ENCODE measurements at regions not wholly inside any gene's neighbourhood (a gene's known extent, or its start where the extent isn't known, plus 50 kb on each side); places are given as distances from the start of the nearest gene placed in this dataset.

DNA sequence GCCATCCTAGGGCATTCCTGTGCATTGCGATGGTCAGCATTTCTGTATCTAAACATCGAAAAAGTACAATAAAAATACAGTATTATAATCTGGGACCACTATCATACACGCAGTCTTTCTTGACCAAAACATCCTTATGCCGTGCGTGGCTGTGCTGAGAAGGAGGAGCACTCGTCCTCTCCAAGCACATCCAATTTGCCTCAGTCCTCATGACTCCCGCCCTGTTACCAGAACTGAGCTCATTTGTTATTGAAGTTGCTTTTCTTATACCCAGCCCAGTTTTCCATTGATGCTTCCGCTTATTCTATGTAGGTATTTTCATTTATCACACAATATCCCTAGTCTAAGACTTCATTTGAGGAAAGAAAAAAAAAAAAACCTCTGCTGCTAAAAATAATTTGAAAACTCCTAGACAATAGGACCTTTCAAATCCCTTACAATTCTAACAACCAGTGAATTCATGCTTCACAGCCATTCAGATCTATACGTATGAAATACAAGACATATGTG lies 236.9 kb upstream of the PLEKHG7 start:
- no peak for DNase-seq (ENCODE audit: low read depth)

- DNase-seq (ENCODE audit: low read depth): no peak
Observed at GRCh38 chr12:92464911-92465310, 237.9 kb upstream of the PLEKHG7 start.

GRCh38 chr12:92463171-92463570 lies 239.6 kb upstream of the PLEKHG7 start:
- no peak for DNase-seq (ENCODE audit: low read depth)

DNA sequence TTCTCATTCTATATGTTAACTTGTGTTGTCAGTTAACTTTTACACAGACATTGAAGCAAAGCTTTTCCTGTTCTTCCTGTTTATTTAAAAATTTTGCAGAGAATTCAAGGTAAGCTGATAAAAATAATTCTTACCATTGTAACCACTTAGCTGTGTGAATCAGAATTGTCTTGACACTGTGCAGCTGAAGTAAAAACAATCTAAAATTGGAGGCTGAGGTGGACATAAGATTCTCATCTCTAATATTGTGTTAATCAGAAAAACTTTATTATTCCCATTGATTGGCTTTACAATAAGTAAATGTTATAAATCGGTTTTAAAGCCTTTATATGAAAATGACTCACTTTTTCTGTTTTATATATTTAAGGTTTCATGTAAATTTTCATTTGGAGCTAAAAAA lies 240.3 kb upstream of the PLEKHG7 start:
- no peak for DNase-seq (ENCODE audit: low read depth)

DNA sequence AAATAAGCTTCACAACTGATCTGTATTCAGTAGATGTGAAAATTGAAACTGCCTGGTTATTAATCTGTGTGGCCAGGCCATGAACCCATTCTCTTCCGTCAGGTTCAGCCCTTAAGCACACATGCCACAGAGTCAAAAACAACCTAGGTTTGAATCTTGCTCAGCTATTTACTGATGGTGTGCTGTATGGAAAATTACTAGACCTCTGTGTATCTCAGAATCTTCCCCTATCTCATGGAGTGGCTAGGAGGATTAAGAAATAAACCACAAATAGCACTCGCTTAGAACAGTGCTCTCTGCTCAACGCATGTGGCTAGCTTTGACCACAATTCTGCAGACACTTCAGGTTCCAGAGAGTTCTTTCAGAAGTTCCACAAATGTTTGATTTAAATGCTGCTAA lies 240.7 kb upstream of the PLEKHG7 start:
- no peak for DNase-seq (ENCODE audit: low read depth)

DNA sequence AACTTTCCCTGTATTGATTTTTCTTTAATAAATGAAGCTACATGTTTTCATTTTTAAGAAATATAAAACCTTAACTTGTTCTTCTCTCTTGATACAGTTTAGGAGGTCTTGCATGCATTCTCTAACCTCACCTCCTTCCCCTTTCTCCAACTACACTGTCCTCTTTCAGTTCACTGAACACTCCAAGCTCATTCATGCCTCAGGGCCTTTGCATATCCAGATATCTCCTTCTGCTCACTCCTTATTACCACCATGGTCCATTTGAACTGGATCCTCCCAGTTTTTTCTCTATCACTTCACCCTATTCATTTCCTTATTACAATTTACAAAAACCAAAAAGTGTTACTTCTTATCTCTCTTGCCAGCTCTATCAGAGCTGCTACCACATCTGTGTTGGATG lies 242.9 kb upstream of the PLEKHG7 start:
- DNase-seq (ENCODE audit: low read depth): no peak

DNA sequence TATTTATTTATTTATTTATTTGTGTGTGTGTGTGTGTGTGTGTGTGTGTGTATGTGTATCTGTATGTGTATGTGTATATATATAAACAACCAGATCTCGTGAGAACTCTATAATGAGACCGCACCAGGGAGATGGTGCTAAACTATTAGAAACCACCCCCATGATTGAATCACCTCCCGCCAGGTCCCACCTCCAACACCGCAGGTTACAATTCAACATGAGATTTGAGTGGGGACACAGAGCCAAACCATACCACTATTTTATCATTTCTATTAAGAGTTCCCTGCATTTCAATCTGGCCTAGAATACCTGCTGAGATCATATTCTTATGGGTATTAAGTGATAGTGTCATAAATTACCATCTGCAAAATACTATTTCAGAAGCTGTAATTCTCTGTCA lies 243.8 kb upstream of the PLEKHG7 start:
- DNase-seq (ENCODE audit: low read depth): no peak

- no peak for DNase-seq (ENCODE audit: low read depth)
Observed at GRCh38 chr12:92457458-92458180, 245.2 kb upstream of the PLEKHG7 start.

- no peak for DNase-seq (ENCODE audit: low read depth)
Observed at GRCh38 chr12:92452763-92453162, 250.0 kb upstream of the PLEKHG7 start.

- no peak for DNase-seq (ENCODE audit: low read depth)
Observed at GRCh38 chr12:92446083-92446460, 256.7 kb upstream of the PLEKHG7 start.

- no peak for DNase-seq (ENCODE audit: low read depth)
Observed at GRCh38 chr12:92445253-92446082, 257.3 kb upstream of the PLEKHG7 start.

DNA sequence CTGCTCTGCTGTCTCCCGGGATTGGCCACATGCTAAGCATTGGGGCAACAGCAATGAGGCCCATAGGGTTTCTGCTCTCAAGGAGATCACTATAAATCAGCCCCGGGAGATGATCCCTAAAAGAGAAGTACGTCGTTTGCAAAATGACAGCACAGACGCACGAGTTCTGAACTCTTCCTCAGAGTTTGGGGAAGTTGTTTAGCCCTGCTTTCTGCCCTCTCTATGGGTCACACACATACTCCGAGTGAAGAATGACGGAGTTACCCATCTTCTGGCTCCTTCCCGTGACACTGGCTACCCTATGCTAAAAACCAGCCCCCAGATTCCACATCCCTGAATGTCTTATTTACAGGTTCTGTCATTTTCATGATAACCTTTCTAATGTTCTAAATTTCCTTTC lies 258.0 kb upstream of the PLEKHG7 start:
- DNase-seq (ENCODE audit: low read depth): no peak

- DNase-seq (ENCODE audit: low read depth): no peak
Observed at GRCh38 chr12:92442782-92443181, 260.0 kb upstream of the PLEKHG7 start.

- DNase-seq (ENCODE audit: low read depth): no peak
Observed at GRCh38 chr12:92440072-92440471, 262.7 kb upstream of the PLEKHG7 start.

DNA sequence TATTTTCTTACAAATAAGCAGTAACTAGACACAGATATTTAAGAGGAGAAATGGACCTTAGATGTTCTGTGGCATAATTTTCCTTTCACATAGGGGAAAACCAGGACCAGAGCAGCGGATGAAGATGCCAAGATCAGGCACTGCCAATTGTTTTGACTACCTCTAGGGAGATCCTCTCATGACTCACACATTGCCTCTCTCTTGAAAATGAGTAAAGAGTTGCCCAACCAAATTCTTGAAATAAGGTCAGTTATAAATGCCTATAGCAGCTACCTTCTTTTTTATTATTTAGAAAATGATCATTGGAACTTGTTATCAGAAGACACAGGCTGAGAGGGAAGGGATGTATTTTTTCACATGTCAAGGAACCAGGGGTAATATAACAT lies 263.4 kb upstream of the PLEKHG7 start:
- DNase-seq (ENCODE audit: low read depth): no peak

GRCh38 chr12:92438641-92439419 lies 264.0 kb upstream of the PLEKHG7 start:
- DNase-seq (ENCODE audit: low read depth): no peak

- DNase-seq (ENCODE audit: low read depth): no peak
Observed at GRCh38 chr12:92437452-92437851, 265.3 kb upstream of the PLEKHG7 start.

GRCh38 chr12:92436856-92437255 lies 265.9 kb upstream of the PLEKHG7 start:
- no peak for DNase-seq (ENCODE audit: low read depth)

GRCh38 chr12:92434607-92435025 lies 268.2 kb upstream of the PLEKHG7 start:
- no peak for DNase-seq (ENCODE audit: low read depth)

- DNase-seq (ENCODE audit: low read depth): no peak
Observed at GRCh38 chr12:92432724-92433441, 269.9 kb upstream of the PLEKHG7 start.

GRCh38 chr12:92431146-92431545 lies 271.6 kb upstream of the PLEKHG7 start:
- no peak for DNase-seq (ENCODE audit: low read depth)

DNA sequence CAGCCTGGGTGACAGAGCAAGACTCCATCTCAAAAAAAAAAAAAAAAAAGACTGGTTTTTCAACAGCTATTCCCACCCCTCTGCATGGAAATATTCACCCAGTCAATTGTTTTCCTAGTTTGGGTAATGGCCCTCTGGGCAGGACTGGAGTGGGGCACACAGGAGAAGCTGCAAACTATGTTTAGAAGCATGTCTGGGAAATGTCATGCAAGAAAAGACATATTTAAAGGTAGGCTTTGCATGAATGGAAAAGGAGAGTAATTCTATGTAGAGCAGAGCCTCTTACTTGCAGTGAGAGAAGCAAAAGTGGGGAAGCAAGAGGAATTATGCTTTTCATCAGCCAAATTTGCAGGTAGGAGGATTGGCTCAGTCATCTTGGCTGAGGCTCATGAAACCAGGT lies 276.5 kb upstream of the PLEKHG7 start:
- no peak for DNase-seq (ENCODE audit: low read depth)
